Activated T-helper 17 cell treated with anti-CD3 and anti-CD28 coated beads, Interleukin-2, amount 50 U/mL, for 72 hours (primary cell): ENCODE measurements at regions not wholly inside any gene's neighbourhood (a gene's known extent, or its start where the extent isn't known, plus 50 kb on each side); places are given as distances from the start of the nearest gene placed in this dataset.

Experiments
- ATAC-seq: fragments of 150-1000 bp; cut with Tn5 transposase; replicated peaks from 2 replicates; pipeline ENCODE4 v1.10.0; 2021; ENCODE audit warnings: mild to moderate bottlenecking, moderate library complexity
- H3K27ac Mint-ChIP-seq: one replicate; pipeline ENCODE4 v1.8.0; 2022; ENCODE audit warnings: mixed read lengths
- H3K27me3 Mint-ChIP-seq: one replicate; pipeline ENCODE4 v1.8.0; 2022; ENCODE audit warnings: mixed read lengths
- H3K36me3 Mint-ChIP-seq: one replicate; pipeline ENCODE4 v1.8.0; 2022; ENCODE audit warnings: low read depth, mild to moderate bottlenecking, mixed read lengths
- H3K4me1 Mint-ChIP-seq: one replicate; pipeline ENCODE4 v1.8.0; 2022; ENCODE audit warnings: mixed read lengths
- H3K4me3 Mint-ChIP-seq: one replicate; pipeline ENCODE4 v1.8.0; 2022; ENCODE audit warnings: mild to moderate bottlenecking, mixed read lengths
- H3K9me3 Mint-ChIP-seq: one replicate; pipeline ENCODE4 v1.8.0; 2022; ENCODE audit warnings: mixed read lengths

- Mint-ChIP-seq H3K9me3 (no peaks in the 10 kb centered on the region), H3K36me3 (no peaks in the 10 kb centered on the region), H3K4me3 (no peak overlapping the region), H3K27me3 (peaks cover 40% of the 10 kb centered on the region), H3K27ac (no peak overlapping the region), H3K4me1 (no peaks in the 10 kb centered on the region)
- no peak for ATAC-seq
Measured at GRCh38 chr15:61605343-61605742, 376.2 kb upstream of the RORA start.

GRCh38 chr15:61598655-61599054 is 369.6 kb upstream of the RORA start:
- H3K9me3 Mint-ChIP-seq = no peaks in the 10 kb centered on the region
- H3K4me1 Mint-ChIP-seq = no peaks in the 10 kb centered on the region
- no peak overlapping the region for H3K27ac Mint-ChIP-seq
- ATAC-seq = no peak
- peaks cover 15% of the 10 kb centered on the region for H3K27me3 Mint-ChIP-seq
- no peak overlapping the region for H3K4me3 Mint-ChIP-seq
- H3K36me3 Mint-ChIP-seq = no peaks in the 10 kb centered on the region

GRCh38 chr15:61584410-61584809 is 355.3 kb upstream of the RORA start:
- Mint-ChIP-seq H3K36me3 (no peaks in the 10 kb centered on the region), H3K27me3 (peaks cover 26% of the 10 kb centered on the region), H3K4me3 (no peak overlapping the region), H3K4me1 (no peaks in the 10 kb centered on the region), H3K9me3 (peaks cover 4% of the 10 kb centered on the region), H3K27ac (no peak overlapping the region)
- no peak for ATAC-seq

- Mint-ChIP-seq H3K27me3 (peaks cover 29% of the 10 kb centered on the region), H3K36me3 (no peaks in the 10 kb centered on the region), H3K4me3 (no peak overlapping the region), H3K27ac (no peak overlapping the region), H3K9me3 (peaks cover 4% of the 10 kb centered on the region), H3K4me1 (no peaks in the 10 kb centered on the region)
- no peak for ATAC-seq
Measured at GRCh38 chr15:61582092-61582491, 353.0 kb upstream of the RORA start.

GRCh38 chr15:61575597-61575996 is 346.5 kb upstream of the RORA start:
- Mint-ChIP-seq H3K36me3 (no peaks in the 10 kb centered on the region), H3K27me3 (peaks cover 24% of the 10 kb centered on the region), H3K4me3 (no peak overlapping the region), H3K9me3 (no peaks in the 10 kb centered on the region), H3K4me1 (no peaks in the 10 kb centered on the region), H3K27ac (no peak overlapping the region)
- ATAC-seq = peak; percentile 67

GRCh38 chr15:61571026-61571425 is 341.9 kb upstream of the RORA start:
- Mint-ChIP-seq H3K27me3 (peaks cover 12% of the 10 kb centered on the region), H3K9me3 (no peaks in the 10 kb centered on the region), H3K36me3 (no peaks in the 10 kb centered on the region), H3K4me3 (no peak overlapping the region), H3K4me1 (no peaks in the 10 kb centered on the region), H3K27ac (no peak overlapping the region)
- ATAC-seq = no peak

- Mint-ChIP-seq H3K4me1 (no peaks in the 10 kb centered on the region), H3K4me3 (no peak overlapping the region), H3K36me3 (no peaks in the 10 kb centered on the region), H3K27ac (no peak overlapping the region), H3K27me3 (peaks cover 29% of the 10 kb centered on the region), H3K9me3 (no peaks in the 10 kb centered on the region)
- no peak for ATAC-seq
Measured at GRCh38 chr15:61564785-61565184, 335.7 kb upstream of the RORA start.

- no peak for ATAC-seq
- Mint-ChIP-seq H3K27ac (no peak overlapping the region), H3K36me3 (no peaks in the 10 kb centered on the region), H3K4me1 (peaks cover 6% of the 10 kb centered on the region), H3K27me3 (peaks cover 32% of the 10 kb centered on the region), H3K4me3 (no peak overlapping the region), H3K9me3 (no peaks in the 10 kb centered on the region)
Measured at GRCh38 chr15:61558172-61559136, 329.4 kb upstream of the RORA start.

- ATAC-seq = peak; percentile 74
- H3K36me3 Mint-ChIP-seq = no peaks in the 10 kb centered on the region
- H3K4me3 Mint-ChIP-seq = no peak overlapping the region
- peaks cover 27% of the 10 kb centered on the region for H3K27me3 Mint-ChIP-seq
- no peaks in the 10 kb centered on the region for H3K9me3 Mint-ChIP-seq
- H3K4me1 Mint-ChIP-seq = peaks cover 6% of the 10 kb centered on the region
- no peak overlapping the region for H3K27ac Mint-ChIP-seq
Measured at GRCh38 chr15:61556037-61556648, 327.0 kb upstream of the RORA start.

GRCh38 chr15:61549727-61550126 is 320.6 kb upstream of the RORA start:
- no peak for ATAC-seq

GRCh38 chr15:61545763-61546162 is 316.7 kb upstream of the RORA start:
- H3K27me3 Mint-ChIP-seq = peaks cover 3% of the 10 kb centered on the region
- no peaks in the 10 kb centered on the region for H3K4me1 Mint-ChIP-seq
- ATAC-seq = no peak
- no peak overlapping the region for H3K27ac Mint-ChIP-seq
- no peaks in the 10 kb centered on the region for H3K9me3 Mint-ChIP-seq
- H3K36me3 Mint-ChIP-seq = no peaks in the 10 kb centered on the region
- H3K4me3 Mint-ChIP-seq = no peak overlapping the region

More at GRCh38 chr15:61549727-61550126, 320.6 kb upstream of the RORA start:
- Mint-ChIP-seq H3K9me3 (no peaks in the 10 kb centered on the region), H3K4me3 (no peak overlapping the region), H3K27ac (no peak overlapping the region), H3K4me1 (no peaks in the 10 kb centered on the region), H3K27me3 (peaks cover 14% of the 10 kb centered on the region), H3K36me3 (no peaks in the 10 kb centered on the region)

- no peak overlapping the region for H3K4me3 Mint-ChIP-seq
- ATAC-seq = no peak
Measured at GRCh38 chr15:61541516-61541915, 312.4 kb upstream of the RORA start.

GRCh38 chr15:61537337-61537736 is 308.2 kb upstream of the RORA start:
- H3K4me1 Mint-ChIP-seq = no peaks in the 10 kb centered on the region
- no peaks in the 10 kb centered on the region for H3K36me3 Mint-ChIP-seq
- H3K27ac Mint-ChIP-seq = no peak overlapping the region
- H3K9me3 Mint-ChIP-seq = no peaks in the 10 kb centered on the region
- no peak for ATAC-seq
- peaks cover 22% of the 10 kb centered on the region for H3K27me3 Mint-ChIP-seq
- no peak overlapping the region for H3K4me3 Mint-ChIP-seq

More at GRCh38 chr15:61541516-61541915, 312.4 kb upstream of the RORA start:
- H3K4me1 Mint-ChIP-seq = no peaks in the 10 kb centered on the region
- H3K36me3 Mint-ChIP-seq = no peaks in the 10 kb centered on the region
- peaks cover 17% of the 10 kb centered on the region for H3K27me3 Mint-ChIP-seq
- H3K27ac Mint-ChIP-seq = no peak overlapping the region
- no peaks in the 10 kb centered on the region for H3K9me3 Mint-ChIP-seq

GRCh38 chr15:61534986-61535385 is 305.9 kb upstream of the RORA start:
- no peak for ATAC-seq
- H3K27me3 Mint-ChIP-seq = peaks cover 22% of the 10 kb centered on the region
- H3K4me3 Mint-ChIP-seq = no peak overlapping the region
- H3K4me1 Mint-ChIP-seq = no peaks in the 10 kb centered on the region
- no peak overlapping the region for H3K27ac Mint-ChIP-seq
- H3K36me3 Mint-ChIP-seq = no peaks in the 10 kb centered on the region
- no peaks in the 10 kb centered on the region for H3K9me3 Mint-ChIP-seq

GRCh38 chr15:61530769-61531168 is 301.7 kb upstream of the RORA start:
- ATAC-seq = no peak
- no peak overlapping the region for H3K4me3 Mint-ChIP-seq
- H3K9me3 Mint-ChIP-seq = no peaks in the 10 kb centered on the region
- H3K27me3 Mint-ChIP-seq = peaks cover 1% of the 10 kb centered on the region
- H3K4me1 Mint-ChIP-seq = no peaks in the 10 kb centered on the region
- H3K36me3 Mint-ChIP-seq = no peaks in the 10 kb centered on the region
- no peak overlapping the region for H3K27ac Mint-ChIP-seq
